ENCODE measurements at regions not wholly inside any gene's neighbourhood (a gene's known extent, or its start where the extent isn't known, plus 50 kb on each side); places are given as distances from the start of the nearest gene placed in this dataset.

GRCh38 chr3:124043023-124043422 lies 51.1 kb upstream of the ROPN1 start:
- no peak for DNase-seq (ENCODE audit: extremely low read depth, low read depth)
- TF ChIP-seq CTCF (IDR thresholded peaks at IDR 0.05; ENCODE audit: low read depth, low read length, missing control alignments) = no peak
- H3K4me3 ChIP-seq (replicated peaks; ENCODE audit: low read depth, low read length) = no peak overlapping the region

- no peak for TF ChIP-seq CTCF (IDR thresholded peaks at IDR 0.05; ENCODE audit: low read depth, low read length, missing control alignments)
- no peak overlapping the region for H3K4me3 ChIP-seq (replicated peaks; ENCODE audit: low read depth, low read length)
- no peak for DNase-seq (ENCODE audit: extremely low read depth, low read depth)
Observed at GRCh38 chr3:124044956-124045355, 53.0 kb upstream of the ROPN1 start.

- no peak for TF ChIP-seq CTCF (IDR thresholded peaks at IDR 0.05; ENCODE audit: low read depth, low read length, missing control alignments)
- DNase-seq (ENCODE audit: extremely low read depth, low read depth) = no peak
- no peak overlapping the region for H3K4me3 ChIP-seq (replicated peaks; ENCODE audit: low read depth, low read length)
Observed at GRCh38 chr3:124048967-124049798, 57.3 kb upstream of the ROPN1 start.

- no peak for TF ChIP-seq CTCF (IDR thresholded peaks at IDR 0.05; ENCODE audit: low read depth, low read length, missing control alignments)
- no peak for DNase-seq (ENCODE audit: extremely low read depth, low read depth)
- H3K4me3 ChIP-seq (replicated peaks; ENCODE audit: low read depth, low read length) = no peak overlapping the region
Observed at GRCh38 chr3:124051636-124052035, 59.7 kb upstream of the ROPN1 start.

- H3K4me3 ChIP-seq (replicated peaks; ENCODE audit: low read depth, low read length) = no peak overlapping the region
- no peak for DNase-seq (ENCODE audit: extremely low read depth, low read depth)
- TF ChIP-seq CTCF (IDR thresholded peaks at IDR 0.05; ENCODE audit: low read depth, low read length, missing control alignments) = no peak
Observed at GRCh38 chr3:124053871-124054270, 61.9 kb upstream of the ROPN1 start.

GRCh38 chr3:124056846-124057245 lies 64.9 kb upstream of the ROPN1 start:
- DNase-seq (ENCODE audit: extremely low read depth, low read depth) = no peak
- TF ChIP-seq CTCF (IDR thresholded peaks at IDR 0.05; ENCODE audit: low read depth, low read length, missing control alignments) = no peak
- H3K4me3 ChIP-seq (replicated peaks; ENCODE audit: low read depth, low read length) = no peak overlapping the region

- H3K4me3 ChIP-seq (replicated peaks; ENCODE audit: low read depth, low read length) = no peak overlapping the region
- DNase-seq (ENCODE audit: extremely low read depth, low read depth) = no peak
- no peak for TF ChIP-seq CTCF (IDR thresholded peaks at IDR 0.05; ENCODE audit: low read depth, low read length, missing control alignments)
Observed at GRCh38 chr3:124057420-124057819, 65.5 kb upstream of the ROPN1 start.

Measured in HFF-Myc (cell line).